K562 (cell line): ENCODE measurements at regions not wholly inside any gene's neighbourhood (a gene's known extent, or its start where the extent isn't known, plus 50 kb on each side); places are given as distances from the start of the nearest gene placed in this dataset.

Experiments used
- ARID1B ChIP-seq: fragments of 450-650 bp; IDR thresholded peaks from 2 replicates; pipeline ENCODE4 v1.6.1; 2016; ENCODE audit warnings: antibody characterized with exemption, mild to moderate bottlenecking, inconsistent platforms
- ZNF124 ChIP-seq: sonication (generic); formaldehyde crosslinking; IDR thresholded peaks from 2 replicates; pipeline ENCODE4 v1.8.1; 2022; ENCODE audit warnings: missing genetic modification reagents
- TF ChIP-seq, protein P1 (sequence below), 2 experiments: fragments of 450-650 bp in 1 of 2; sonication (generic) in 1 of 2; formaldehyde crosslinking in 1 of 2; IDR thresholded peaks; 2 replicates each; pipeline versions ENCODE4 v1.7.1 to v1.9.0; 2016 to 2022; ENCODE audit warnings: inconsistent platforms in 1 of 2, mild to moderate bottlenecking in 1 of 2, missing genetic modification reagents in 1 of 2

DNA sequence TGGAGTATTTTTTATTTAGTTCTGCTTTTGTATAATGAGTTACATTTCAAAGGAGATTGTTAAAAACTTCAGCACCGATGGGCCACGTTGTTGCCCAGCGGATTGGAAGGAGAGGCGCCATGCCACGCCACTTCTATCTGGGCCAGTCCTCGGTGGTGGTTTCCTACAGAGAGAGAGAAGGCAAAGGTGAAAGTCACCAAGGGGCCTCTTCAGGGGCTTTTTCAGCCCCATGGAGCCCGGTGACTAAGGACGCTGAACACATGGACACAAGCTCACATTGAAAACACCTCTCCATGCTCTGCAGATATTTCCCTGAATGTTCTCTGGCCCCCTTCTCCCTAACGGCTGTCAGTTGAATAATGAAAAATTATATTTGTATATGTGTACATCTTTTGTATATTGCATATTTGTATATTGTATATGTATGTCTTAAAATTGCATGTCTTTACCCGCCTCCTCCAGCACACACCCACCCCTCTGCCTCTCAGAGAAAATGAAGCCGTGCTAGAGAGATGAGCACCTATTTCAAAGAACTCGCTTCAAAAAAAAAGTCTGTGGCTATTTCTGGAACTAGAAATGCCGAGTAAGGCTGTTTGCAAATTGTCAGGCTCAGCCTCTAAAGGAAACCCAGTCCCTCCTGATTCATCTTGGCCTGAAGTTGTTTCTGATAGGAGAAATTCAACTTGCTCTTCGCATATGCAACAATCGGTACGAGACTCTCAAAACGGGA lies 91.9 kb upstream of the CDH4 start (continued):
- TF ChIP-seq, protein P1, sequence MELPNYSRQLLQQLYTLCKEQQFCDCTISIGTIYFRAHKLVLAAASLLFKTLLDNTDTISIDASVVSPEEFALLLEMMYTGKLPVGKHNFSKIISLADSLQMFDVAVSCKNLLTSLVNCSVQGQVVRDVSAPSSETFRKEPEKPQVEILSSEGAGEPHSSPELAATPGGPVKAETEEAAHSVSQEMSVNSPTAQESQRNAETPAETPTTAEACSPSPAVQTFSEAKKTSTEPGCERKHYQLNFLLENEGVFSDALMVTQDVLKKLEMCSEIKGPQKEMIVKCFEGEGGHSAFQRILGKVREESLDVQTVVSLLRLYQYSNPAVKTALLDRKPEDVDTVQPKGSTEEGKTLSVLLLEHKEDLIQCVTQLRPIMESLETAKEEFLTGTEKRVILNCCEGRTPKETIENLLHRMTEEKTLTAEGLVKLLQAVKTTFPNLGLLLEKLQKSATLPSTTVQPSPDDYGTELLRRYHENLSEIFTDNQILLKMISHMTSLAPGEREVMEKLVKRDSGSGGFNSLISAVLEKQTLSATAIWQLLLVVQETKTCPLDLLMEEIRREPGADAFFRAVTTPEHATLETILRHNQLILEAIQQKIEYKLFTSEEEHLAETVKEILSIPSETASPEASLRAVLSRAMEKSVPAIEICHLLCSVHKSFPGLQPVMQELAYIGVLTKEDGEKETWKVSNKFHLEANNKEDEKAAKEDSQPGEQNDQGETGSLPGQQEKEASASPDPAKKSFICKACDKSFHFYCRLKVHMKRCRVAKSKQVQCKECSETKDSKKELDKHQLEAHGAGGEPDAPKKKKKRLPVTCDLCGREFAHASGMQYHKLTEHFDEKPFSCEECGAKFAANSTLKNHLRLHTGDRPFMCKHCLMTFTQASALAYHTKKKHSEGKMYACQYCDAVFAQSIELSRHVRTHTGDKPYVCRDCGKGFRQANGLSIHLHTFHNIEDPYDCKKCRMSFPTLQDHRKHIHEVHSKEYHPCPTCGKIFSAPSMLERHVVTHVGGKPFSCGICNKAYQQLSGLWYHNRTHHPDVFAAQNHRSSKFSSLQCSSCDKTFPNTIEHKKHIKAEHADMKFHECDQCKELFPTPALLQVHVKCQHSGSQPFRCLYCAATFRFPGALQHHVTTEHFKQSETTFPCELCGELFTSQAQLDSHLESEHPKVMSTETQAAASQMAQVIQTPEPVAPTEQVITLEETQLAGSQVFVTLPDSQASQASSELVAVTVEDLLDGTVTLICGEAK (IDR thresholded peaks at IDR 0.05): no peak
- TF ChIP-seq, protein P1 (CRISPR knock-in tag; IDR thresholded peaks at IDR 0.05): no peak
- no peak for TF ChIP-seq ARID1B
- TF ChIP-seq ZNF124 (CRISPR knock-in tag): no peak
